ENCODE measurements at regions not wholly inside any gene's neighbourhood (a gene's known extent, or its start where the extent isn't known, plus 50 kb on each side); places are given as distances from the start of the nearest gene placed in this dataset.

DNA sequence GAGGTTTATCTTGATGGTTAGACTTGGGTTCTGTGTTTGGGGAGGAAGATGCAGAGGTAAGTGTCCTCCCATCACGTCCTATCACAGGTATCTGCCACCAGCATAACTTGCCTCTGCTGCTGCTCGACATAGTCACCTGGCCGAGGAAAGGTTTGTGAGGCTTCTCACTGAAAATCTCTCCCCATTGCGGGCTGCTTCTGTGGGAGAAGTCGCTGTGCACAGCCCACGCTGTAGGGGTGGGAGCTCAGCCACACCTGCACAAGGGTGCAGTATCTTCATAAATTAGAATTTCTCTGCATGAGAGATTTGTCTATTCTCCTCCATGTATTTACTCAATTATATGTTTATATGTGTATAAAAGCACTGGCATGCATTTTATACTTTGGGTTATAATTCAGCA is 415.7 kb upstream of the MYT1L start:
- no peaks in the 10 kb centered on the region for H3K4me1 ChIP-seq (ENCODE audit: control insufficient read depth, low read length)
- no peak overlapping the region for H3K27ac ChIP-seq (ENCODE audit: low read depth, low read length)
- no peaks in the 10 kb centered on the region for H3K36me3 ChIP-seq (ENCODE audit: control insufficient read depth, low read length)
- TF ChIP-seq, protein P1, sequence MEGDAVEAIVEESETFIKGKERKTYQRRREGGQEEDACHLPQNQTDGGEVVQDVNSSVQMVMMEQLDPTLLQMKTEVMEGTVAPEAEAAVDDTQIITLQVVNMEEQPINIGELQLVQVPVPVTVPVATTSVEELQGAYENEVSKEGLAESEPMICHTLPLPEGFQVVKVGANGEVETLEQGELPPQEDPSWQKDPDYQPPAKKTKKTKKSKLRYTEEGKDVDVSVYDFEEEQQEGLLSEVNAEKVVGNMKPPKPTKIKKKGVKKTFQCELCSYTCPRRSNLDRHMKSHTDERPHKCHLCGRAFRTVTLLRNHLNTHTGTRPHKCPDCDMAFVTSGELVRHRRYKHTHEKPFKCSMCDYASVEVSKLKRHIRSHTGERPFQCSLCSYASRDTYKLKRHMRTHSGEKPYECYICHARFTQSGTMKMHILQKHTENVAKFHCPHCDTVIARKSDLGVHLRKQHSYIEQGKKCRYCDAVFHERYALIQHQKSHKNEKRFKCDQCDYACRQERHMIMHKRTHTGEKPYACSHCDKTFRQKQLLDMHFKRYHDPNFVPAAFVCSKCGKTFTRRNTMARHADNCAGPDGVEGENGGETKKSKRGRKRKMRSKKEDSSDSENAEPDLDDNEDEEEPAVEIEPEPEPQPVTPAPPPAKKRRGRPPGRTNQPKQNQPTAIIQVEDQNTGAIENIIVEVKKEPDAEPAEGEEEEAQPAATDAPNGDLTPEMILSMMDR (IDR thresholded peaks at IDR 0.05; ENCODE audit: low read depth, low read length, poor library complexity, severe bottlenecking): no peak
- TF ChIP-seq EZH2phosphoT487 (IDR thresholded peaks at IDR 0.05; ENCODE audit: borderline replicate concordance, low read length): no peak
- H3K9me2 ChIP-seq (replicated peaks; ENCODE audit: control insufficient read depth, low read length): no peaks in the 10 kb centered on the region
- H3K27me3 ChIP-seq (ENCODE audit: control insufficient read depth, low read length): no peaks in the 10 kb centered on the region
- H3K9me3 ChIP-seq (ENCODE audit: control insufficient read depth, insufficient read depth, low read length): peaks cover 4% of the 10 kb centered on the region; the same call in 1 of the 2 replicates
- no peak overlapping the region for H3K4me3 ChIP-seq (ENCODE audit: low read length)
- no peaks in the 10 kb centered on the region for H3F3A ChIP-seq (ENCODE audit: control insufficient read depth, insufficient read depth)
- no peak overlapping the region for H3K4me2 ChIP-seq (ENCODE audit: low read length)
- H4K20me1 ChIP-seq (ENCODE audit: control insufficient read depth, insufficient read depth, low read depth, low read length): no peaks in the 10 kb centered on the region
- H3K79me2 ChIP-seq (ENCODE audit: control insufficient read depth, low read length): no peaks in the 10 kb centered on the region

DNA sequence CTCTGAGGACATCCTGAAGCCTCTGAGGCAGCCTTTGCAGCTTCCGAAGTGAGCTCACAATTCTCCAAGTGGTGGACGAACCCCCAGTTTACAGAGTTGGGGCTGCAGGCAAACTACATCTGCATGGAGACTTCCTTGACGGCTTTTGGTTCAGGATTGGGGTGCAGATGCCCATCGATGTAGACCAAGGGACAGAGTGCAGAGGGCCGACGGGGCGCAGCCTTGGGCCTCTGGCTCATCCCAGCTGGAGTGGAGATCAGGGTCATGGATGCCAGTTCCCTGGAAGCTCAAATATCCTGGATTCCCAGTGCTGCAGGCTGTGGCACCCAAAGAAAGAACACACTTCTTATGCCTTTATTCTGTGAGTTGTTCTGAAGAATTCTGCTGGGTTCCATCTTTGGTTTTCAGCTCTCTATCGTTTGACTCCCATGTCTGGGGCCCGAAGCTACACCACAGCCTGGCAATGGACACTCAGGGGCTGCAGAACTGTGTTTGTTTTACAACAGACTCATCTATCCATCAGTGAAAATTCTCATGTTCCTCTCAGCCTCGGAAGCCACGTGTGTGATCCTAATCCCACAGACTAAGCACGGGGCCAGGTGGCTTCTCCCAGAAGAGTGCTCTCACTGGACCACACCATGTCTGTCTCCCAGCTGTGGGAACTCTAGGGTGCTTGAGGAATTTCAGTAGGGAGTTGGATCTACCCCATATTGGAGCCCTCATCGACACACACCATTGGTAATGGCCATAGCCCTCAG is 414.1 kb upstream of the MYT1L start:
- Histone ChIP-seq H4K20me1 (ENCODE audit: control insufficient read depth, insufficient read depth, low read depth, low read length) (no peaks in the 10 kb centered on the region), H3F3A (ENCODE audit: control insufficient read depth, insufficient read depth) (no peaks in the 10 kb centered on the region), H3K4me2 (ENCODE audit: low read length) (no peak overlapping the region), H3K27ac (ENCODE audit: low read depth, low read length) (no peak overlapping the region), H3K9me2 (replicated peaks; ENCODE audit: control insufficient read depth, low read length) (no peaks in the 10 kb centered on the region), H3K79me2 (ENCODE audit: control insufficient read depth, low read length) (no peaks in the 10 kb centered on the region), H3K9me3 (ENCODE audit: control insufficient read depth, insufficient read depth, low read length) (peaks cover under 1% of the 10 kb centered on the region; the same call in 1 of the 2 replicates), H3K4me3 (ENCODE audit: low read length) (no peak overlapping the region), H3K4me1 (ENCODE audit: control insufficient read depth, low read length) (no peaks in the 10 kb centered on the region), H3K27me3 (ENCODE audit: control insufficient read depth, low read length) (no peaks in the 10 kb centered on the region), H3K36me3 (ENCODE audit: control insufficient read depth, low read length) (no peaks in the 10 kb centered on the region)
- TF ChIP-seq, protein P1 (IDR thresholded peaks at IDR 0.05; ENCODE audit: low read depth, low read length, poor library complexity, severe bottlenecking): no peak
- no peak for TF ChIP-seq EZH2phosphoT487 (IDR thresholded peaks at IDR 0.05; ENCODE audit: borderline replicate concordance, low read length)

DNA sequence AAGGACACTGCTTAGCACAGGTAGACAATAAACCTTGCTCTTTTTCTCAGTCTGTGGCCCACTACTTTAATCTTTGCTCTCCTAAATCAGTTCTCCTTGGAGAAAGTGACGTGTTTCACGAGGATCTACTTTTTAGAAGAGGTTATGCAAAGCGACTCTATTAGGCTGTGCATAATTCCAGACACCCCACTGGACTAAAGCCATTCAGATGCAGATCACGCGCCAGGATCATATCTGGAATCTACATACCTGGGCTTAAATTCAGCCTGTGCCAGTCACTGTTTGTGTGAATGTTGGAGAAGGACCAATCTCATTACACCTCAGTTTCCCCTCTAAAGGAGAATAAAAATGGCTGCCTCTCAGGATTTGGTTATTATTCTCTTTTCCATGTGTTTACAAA is 413.0 kb upstream of the MYT1L start:
- H3K36me3 ChIP-seq (ENCODE audit: control insufficient read depth, low read length): no peaks in the 10 kb centered on the region
- no peaks in the 10 kb centered on the region for H3K9me2 ChIP-seq (replicated peaks; ENCODE audit: control insufficient read depth, low read length)
- H3K27ac ChIP-seq (ENCODE audit: low read depth, low read length): no peak overlapping the region
- no peaks in the 10 kb centered on the region for H3K27me3 ChIP-seq (ENCODE audit: control insufficient read depth, low read length)
- no peaks in the 10 kb centered on the region for H3K9me3 ChIP-seq (ENCODE audit: control insufficient read depth, insufficient read depth, low read length)
- no peaks in the 10 kb centered on the region for H3K4me1 ChIP-seq (ENCODE audit: control insufficient read depth, low read length)
- no peak overlapping the region for H3K4me3 ChIP-seq (ENCODE audit: low read length)
- H3K4me2 ChIP-seq (ENCODE audit: low read length): no peak overlapping the region
- no peaks in the 10 kb centered on the region for H4K20me1 ChIP-seq (ENCODE audit: control insufficient read depth, insufficient read depth, low read depth, low read length)
- H3K79me2 ChIP-seq (ENCODE audit: control insufficient read depth, low read length): no peaks in the 10 kb centered on the region
- no peaks in the 10 kb centered on the region for H3F3A ChIP-seq (ENCODE audit: control insufficient read depth, insufficient read depth)
- TF ChIP-seq EZH2phosphoT487 (IDR thresholded peaks at IDR 0.05; ENCODE audit: borderline replicate concordance, low read length): no peak
- TF ChIP-seq, protein P1 (IDR thresholded peaks at IDR 0.05; ENCODE audit: low read depth, low read length, poor library complexity, severe bottlenecking): no peak

Measured in DOHH2 (cell line).